GM10266 (cell line): ENCODE measurements at regions not wholly inside any gene's neighbourhood (a gene's known extent, or its start where the extent isn't known, plus 50 kb on each side); places are given as distances from the start of the nearest gene placed in this dataset.
"Not testable (repeated sequence)": the region's sequence is repeated elsewhere in the genome, so short reads cannot be mapped to it uniquely, and the experiment has no call there.

Source experiments
- DNase-seq: peaks from one replicate; pipeline ENCODE4 v3.0.0; 2012; ENCODE audit errors: extremely low spot score
- CTCF ChIP-seq: IDR thresholded peaks from 2 replicates; pipeline ENCODE4 v1.5.1; 2012; ENCODE audit warnings: mild to moderate bottlenecking, low read depth; ENCODE audit not compliant: control insufficient read depth, insufficient read depth; ENCODE audit errors: missing control alignments

- no peak for TF ChIP-seq CTCF
Observed at GRCh38 chr13:18943273-18943672, 238.4 kb downstream of the TUBA3C start.

GRCh38 chr13:18936104-18936503, 245.5 kb downstream of the TUBA3C start:
- no peak for TF ChIP-seq CTCF
- DNase-seq, result no peak

More at GRCh38 chr13:18943273-18943672, 238.4 kb downstream of the TUBA3C start:
- no peak for DNase-seq

- TF ChIP-seq CTCF, result no peak
Observed at GRCh38 chr13:18921063-18921462, 260.6 kb downstream of the TUBA3C start.

GRCh38 chr13:18905096-18905495, 276.5 kb downstream of the TUBA3C start:
- not testable (repeated sequence) for DNase-seq

More at GRCh38 chr13:18921063-18921462, 260.6 kb downstream of the TUBA3C start:
- DNase-seq, result no peak

GRCh38 chr13:18895411-18895810, 286.2 kb downstream of the TUBA3C start:
- DNase-seq, result not testable (repeated sequence)

GRCh38 chr13:18891242-18891641, 290.4 kb downstream of the TUBA3C start:
- not testable (repeated sequence) for DNase-seq

GRCh38 chr13:18874875-18875789, 306.5 kb downstream of the TUBA3C start:
- not testable (repeated sequence) for DNase-seq

- DNase-seq, result not testable (repeated sequence)
Observed at GRCh38 chr13:18870557-18870956, 311.1 kb downstream of the TUBA3C start.

GRCh38 chr13:18869365-18869764, 312.3 kb downstream of the TUBA3C start:
- DNase-seq, result not testable (repeated sequence)

GRCh38 chr13:18837986-18838629, 343.5 kb downstream of the TUBA3C start:
- DNase-seq, result not testable (repeated sequence)

GRCh38 chr13:18837179-18837745, 344.4 kb downstream of the TUBA3C start:
- DNase-seq, result not testable (repeated sequence)

GRCh38 chr13:18836371-18837178, 345.0 kb downstream of the TUBA3C start:
- not testable (repeated sequence) for DNase-seq

- DNase-seq, result not testable (repeated sequence)
Observed at GRCh38 chr13:18835754-18836153, 345.9 kb downstream of the TUBA3C start.

- DNase-seq, result not testable (repeated sequence)
Observed at GRCh38 chr13:18824678-18825077, 356.9 kb downstream of the TUBA3C start.

- not testable (repeated sequence) for DNase-seq
Observed at GRCh38 chr13:18822655-18823639, 358.7 kb downstream of the TUBA3C start.
